ENCODE measurements at regions not wholly inside any gene's neighbourhood (a gene's known extent, or its start where the extent isn't known, plus 50 kb on each side); places are given as distances from the start of the nearest gene placed in this dataset.
"Not testable (repeated sequence)": the region's sequence is repeated elsewhere in the genome, so short reads cannot be mapped to it uniquely, and the experiment has no call there.

GRCh38 chr7:106523482-106523881, 137.5 kb downstream of the CCDC71L start:
- no peak for DNase-seq

- no peak for DNase-seq
Observed at GRCh38 chr7:106522696-106523095, 138.3 kb downstream of the CCDC71L start.

GRCh38 chr7:106521541-106521940, 139.4 kb downstream of the CCDC71L start:
- DNase-seq, result no peak

GRCh38 chr7:106520962-106521514, 139.9 kb downstream of the CCDC71L start:
- no peak for DNase-seq

- DNase-seq, result no peak
Observed at GRCh38 chr7:106518967-106519366, 142.0 kb downstream of the CCDC71L start.

GRCh38 chr7:106518239-106518638, 142.7 kb downstream of the CCDC71L start:
- no peak for DNase-seq

- no peak for DNase-seq
Observed at GRCh38 chr7:106517508-106517907, 143.4 kb downstream of the CCDC71L start.

- no peak for DNase-seq
Observed at GRCh38 chr7:106515321-106515720, 145.6 kb downstream of the CCDC71L start.

- no peak for DNase-seq
Observed at GRCh38 chr7:106514881-106515280, 146.1 kb downstream of the CCDC71L start.

GRCh38 chr7:106512217-106512616, 148.7 kb downstream of the CCDC71L start:
- no peak for DNase-seq

GRCh38 chr7:106504645-106505044, 156.3 kb downstream of the CCDC71L start:
- DNase-seq, result no peak

GRCh38 chr7:106504207-106504606, 156.8 kb downstream of the CCDC71L start:
- DNase-seq, result no peak

GRCh38 chr7:106503626-106504025, 157.3 kb downstream of the CCDC71L start:
- DNase-seq, result no peak

GRCh38 chr7:106501605-106502580, 159.1 kb downstream of the CCDC71L start:
- DNase-seq, result no peak

- no peak for DNase-seq
Observed at GRCh38 chr7:106499897-106500296, 161.1 kb downstream of the CCDC71L start.

- not testable (repeated sequence) for DNase-seq
Observed at GRCh38 chr7:106498005-106498404, 163.0 kb downstream of the CCDC71L start.

GRCh38 chr7:106493041-106493731, 167.8 kb downstream of the CCDC71L start:
- DNase-seq, result no peak

- DNase-seq, result no peak
Observed at GRCh38 chr7:106488465-106488864, 172.5 kb downstream of the CCDC71L start.

- DNase-seq, result no peak
Observed at GRCh38 chr7:106487892-106488291, 173.1 kb downstream of the CCDC71L start.

- DNase-seq, result no peak
Observed at GRCh38 chr7:106486331-106486730, 174.6 kb downstream of the CCDC71L start.

- DNase-seq, result no peak
Observed at GRCh38 chr7:106485919-106486318, 175.0 kb downstream of the CCDC71L start.

- DNase-seq, result peak; percentile 74
Observed at GRCh38 chr7:106485031-106485551, 175.9 kb downstream of the CCDC71L start.

GRCh38 chr7:106484562-106484961, 176.4 kb downstream of the CCDC71L start:
- no peak for DNase-seq

All from skin of body (tissue), 1 donor.